H9 (cell line): ENCODE measurements at regions not wholly inside any gene's neighbourhood (a gene's known extent, or its start where the extent isn't known, plus 50 kb on each side); places are given as distances from the start of the nearest gene placed in this dataset.

Source experiments
- DNase-seq: peaks from one replicate; pipeline ENCODE4 v3.0.0-alpha.2; 2017
- H2AFZ ChIP-seq: one replicate; pipeline ENCODE4 v1.6.1; 2013; ENCODE audit warnings: mild to moderate bottlenecking, low read length, control low read depth, moderate library complexity
- H2AK5ac ChIP-seq: 2 replicates; pipeline ENCODE4 v1.6.1; 2013; ENCODE audit warnings: low read length, control low read depth, mixed read lengths; ENCODE audit not compliant: insufficient read length
- H2BK120ac ChIP-seq: one replicate; pipeline ENCODE4 v1.6.1; 2013; ENCODE audit warnings: low read depth, mild to moderate bottlenecking, low read length, control low read depth, inconsistent platforms; ENCODE audit not compliant: poor library complexity, severe bottlenecking
- H2BK12ac ChIP-seq: 2 replicates; pipeline ENCODE4 v1.6.1; 2013; ENCODE audit warnings: low read length, control low read depth, mixed read lengths, low read depth; ENCODE audit not compliant: insufficient read length
- H2BK15ac ChIP-seq: 2 replicates; pipeline ENCODE4 v1.6.1; 2013; ENCODE audit warnings: low read depth, low read length, control low read depth
- H2BK20ac ChIP-seq: one replicate; pipeline ENCODE4 v1.6.1; 2013; ENCODE audit warnings: low read depth, mild to moderate bottlenecking, low read length, control low read depth, inconsistent platforms; ENCODE audit not compliant: poor library complexity, severe bottlenecking
- H2BK5ac ChIP-seq: 2 replicates; pipeline ENCODE4 v1.6.1; 2013; ENCODE audit warnings: low read length, control low read depth, mixed read lengths; ENCODE audit not compliant: insufficient read length
- H3K14ac ChIP-seq: 2 replicates; pipeline ENCODE4 v1.6.1; 2013; ENCODE audit warnings: low read length, control low read depth; ENCODE audit not compliant: insufficient read depth
- H3K18ac ChIP-seq: 2 replicates; pipeline ENCODE4 v1.6.1; 2013; ENCODE audit warnings: low read depth, mild to moderate bottlenecking, mixed read lengths, low read length, control low read depth; ENCODE audit not compliant: insufficient read length
- H3K23ac ChIP-seq: 2 replicates; pipeline ENCODE4 v1.6.1; 2013; ENCODE audit warnings: low read length, control low read depth, mixed read lengths, low read depth; ENCODE audit not compliant: insufficient read length
- H3K23me2 ChIP-seq: 2 replicates; pipeline ENCODE4 v1.6.1; 2013; ENCODE audit warnings: low read depth, mild to moderate bottlenecking, mixed read lengths, low read length, control low read depth; ENCODE audit not compliant: insufficient read length, poor library complexity, severe bottlenecking
- H3K27ac ChIP-seq: 2 replicates; pipeline ENCODE4 v1.5.1; 2013; ENCODE audit warnings: low read length, control low read depth, mixed read lengths, low read depth; ENCODE audit not compliant: insufficient read length
- H3K27me3 ChIP-seq: 2 replicates; pipeline ENCODE4 v1.6.1; 2013; ENCODE audit warnings: low read length, control low read depth, inconsistent platforms; ENCODE audit not compliant: insufficient read depth
- H3K4ac ChIP-seq: 2 replicates; pipeline ENCODE4 v1.6.1; 2013; ENCODE audit warnings: low read depth, mild to moderate bottlenecking, control low read depth, inconsistent platforms, low read length, moderate library complexity
- H3K4me1 ChIP-seq: 2 replicates; pipeline ENCODE4 v1.6.1; 2013; ENCODE audit warnings: low read length, control low read depth, inconsistent platforms; ENCODE audit not compliant: insufficient read depth
- H3K4me2 ChIP-seq: 2 replicates; pipeline ENCODE4 v1.6.1; 2013; ENCODE audit warnings: low read length, control low read depth, mixed read lengths; ENCODE audit not compliant: insufficient read length, insufficient read depth
- H3K56ac ChIP-seq: 2 replicates; pipeline ENCODE4 v1.6.1; 2013; ENCODE audit warnings: low read depth, mild to moderate bottlenecking, mixed read lengths, low read length, control low read depth; ENCODE audit not compliant: insufficient read length
- H3K79me1 ChIP-seq: 2 replicates; pipeline ENCODE4 v1.6.1; 2013; ENCODE audit warnings: low read depth, mild to moderate bottlenecking, moderate library complexity, low read length, control low read depth, inconsistent platforms; ENCODE audit not compliant: insufficient read depth, poor library complexity, severe bottlenecking
- H3K79me2 ChIP-seq: 2 replicates; pipeline ENCODE4 v1.6.1; 2013; ENCODE audit warnings: low read length, control low read depth, inconsistent platforms; ENCODE audit not compliant: insufficient read depth
- H3K9ac ChIP-seq: 2 replicates; pipeline ENCODE4 v1.6.1; 2013; ENCODE audit warnings: low read length, control low read depth, mixed read lengths; ENCODE audit not compliant: insufficient read length; ENCODE audit errors: extremely low read depth
- H3K9me3 ChIP-seq: one replicate; pipeline ENCODE4 v1.6.1; 2013; ENCODE audit warnings: low read depth, low read length, inconsistent platforms; ENCODE audit not compliant: control insufficient read depth
- H3T11ph ChIP-seq: one replicate; pipeline ENCODE4 v1.6.1; 2013; ENCODE audit warnings: mild to moderate bottlenecking, low read length, control low read depth, inconsistent platforms
- H4K20me1 ChIP-seq: one replicate; pipeline ENCODE4 v1.6.1; 2013; ENCODE audit not compliant: control insufficient read depth, insufficient read length, insufficient read depth
- H4K5ac ChIP-seq: 2 replicates; pipeline ENCODE4 v1.6.1; 2013; ENCODE audit warnings: low read depth, mild to moderate bottlenecking, mixed read lengths, low read length, control low read depth; ENCODE audit not compliant: insufficient read length
- H4K8ac ChIP-seq: replicated peaks from 2 replicates; pipeline ENCODE4 v1.6.1; 2013; ENCODE audit warnings: low read length, control low read depth, mixed read lengths, low read depth; ENCODE audit not compliant: insufficient read length
- H4K91ac ChIP-seq: 2 replicates; pipeline ENCODE4 v1.6.1; 2013; ENCODE audit warnings: low read depth, mild to moderate bottlenecking, moderate library complexity, mixed read lengths, low read length, control low read depth; ENCODE audit not compliant: insufficient read length
- H3K27ac Mint-ChIP-seq, 3 experiments: 2 replicates in 2 of 3; 3 replicates in 1 of 3; pipeline ENCODE4 v1.8.0; 2020 to 2021; ENCODE audit warnings: mixed read lengths in 3 of 3, mild to moderate bottlenecking in 1 of 3, moderate library complexity in 1 of 3
- H3K27me3 Mint-ChIP-seq: 2 replicates; pipeline ENCODE4 v1.8.0; 2021; ENCODE audit warnings: low read depth, mild to moderate bottlenecking, moderate library complexity, mixed read lengths
- H3K36me3 Mint-ChIP-seq, 3 experiments: 2 replicates in 2 of 3; 3 replicates in 1 of 3; pipeline ENCODE4 v1.8.0; 2020 to 2021; ENCODE audit warnings: low read depth in 3 of 3, mixed read lengths in 3 of 3; ENCODE audit not compliant: insufficient read depth in 1 of 3
- H3K4me1 Mint-ChIP-seq, 2 experiments: 2 replicates each; pipeline ENCODE4 v1.8.0; 2020; ENCODE audit warnings: mixed read lengths in 2 of 2
- H3K4me3 Mint-ChIP-seq, 2 experiments: 2 replicates in 1 of 2; 3 replicates in 1 of 2; pipeline ENCODE4 v1.8.0; 2020 to 2021; ENCODE audit warnings: mild to moderate bottlenecking in 2 of 2, mixed read lengths in 2 of 2, moderate library complexity in 1 of 2
- H3K9me3 Mint-ChIP-seq, 2 experiments: 2 replicates in 1 of 2; 3 replicates in 1 of 2; pipeline ENCODE4 v1.8.0; 2020; ENCODE audit warnings: mild to moderate bottlenecking in 2 of 2, mixed read lengths in 2 of 2, moderate library complexity in 1 of 2
- CTCF ChIP-seq: fragments of 200-600 bp; sonication (generic); conservative IDR thresholded peaks from 3 replicates; pipeline ENCODE4 v1.8.0; 2021; ENCODE audit warnings: antibody characterized with exemption, mild to moderate bottlenecking
- WGBS: extraction: QIAGEN DNeasy Blood & Tissue Kit; methylation state at CpG from one replicate; pipeline ENCODE4 v1.1.7; 2013; ENCODE audit warnings: missing lambda C conversion rate, low lambda C conversion rate, mixed read lengths; ENCODE audit not compliant: insufficient read length; ENCODE audit errors: extremely low coverage; 5-methylcytosine and 5-hydroxymethylcytosine counted together

- Histone ChIP-seq H3K79me2 (no peaks in the 10 kb centered on the region), H3K14ac (no peak overlapping the region), H3K18ac (no peak overlapping the region), H3K4me2 (no peak overlapping the region), H3K27me3 (no peaks in the 10 kb centered on the region), H2BK15ac (no peak overlapping the region), H3K79me1 (no peaks in the 10 kb centered on the region), H2BK12ac (no peak overlapping the region), H4K5ac (no peak overlapping the region), H2AFZ (no peak overlapping the region), H3K9ac (no peak overlapping the region), H2AK5ac (no peak overlapping the region), H3K56ac (no peak overlapping the region), H4K91ac (no peak overlapping the region), H3K23me2 (no peaks in the 10 kb centered on the region), H4K20me1 (no peaks in the 10 kb centered on the region), H3K4ac (no peak overlapping the region), H4K8ac (no peak overlapping the region), H2BK5ac (no peak overlapping the region), H3K4me1 (no peaks in the 10 kb centered on the region), H3K27ac (no peak overlapping the region), H2BK20ac (no peak overlapping the region), H3K9me3 (no peaks in the 10 kb centered on the region), H3T11ph (no peak overlapping the region), H3K23ac (no peak overlapping the region), H2BK120ac (no peak overlapping the region)
- Mint-ChIP-seq H3K4me1 (no peaks in the 10 kb centered on the region), H3K4me3 (no peak overlapping the region), H3K9me3 (peaks cover 28 to 29% of the 10 kb centered on the region in 2 experiments), H3K27ac (no peak overlapping the region), H3K27me3 (no peaks in the 10 kb centered on the region), H3K36me3 (peaks cover 10 to 26% (median 13%) of the 10 kb centered on the region in 3 experiments)
- no CpG with 5 or more reads among the region's 2 CpGs for WGBS
- no peak for DNase-seq
- TF ChIP-seq CTCF, result no peak
Measured at GRCh38 chr2:82752396-82752795, 1706.7 kb downstream of the SUCLG1 start.
